B cell (primary cell): ENCODE measurements at regions not wholly inside any gene's neighbourhood (a gene's known extent, or its start where the extent isn't known, plus 50 kb on each side); places are given as distances from the start of the nearest gene placed in this dataset.
"Not testable (repeated sequence)": the region's sequence is repeated elsewhere in the genome, so short reads cannot be mapped to it uniquely, and the experiment has no call there.

Experiments used
- ATAC-seq: fragments of 200-7000 bp; cut with Tn5 transposase; one replicate; pipeline ENCODE4 v1.10.0; 2021; ENCODE audit warnings: low read depth, mild to moderate bottlenecking, moderate number of reproducible peaks, moderate library complexity
- CTCF ChIA-PET: fragments of 350-600 bp; sonication (Branson Sonifier 250); formaldehyde crosslinking; loops from one replicate; lab custom pipeline; 2021; ENCODE audit warnings: antibody characterized with exemption, inconsistent platforms; lab: Charles Lee
- POLR2A ChIA-PET: fragments of 350-600 bp; sonication (Branson Sonifier 250); formaldehyde crosslinking; loops from one replicate; lab custom pipeline; 2021; ENCODE audit warnings: antibody characterized with exemption; lab: Charles Lee
- DNase-seq: peaks from one replicate; pipeline ENCODE4 v3.0.0; 2013
- H2AFZ ChIP-seq: 2 replicates; pipeline ENCODE4 v1.6.1; 2012; ENCODE audit warnings: mild to moderate bottlenecking, low read depth, low read length; ENCODE audit not compliant: insufficient read depth, poor library complexity, severe bottlenecking
- H3K27ac ChIP-seq, 2 donors: 1 replicate in 1 of 2; 2 replicates in 1 of 2; pipeline ENCODE4 v1.5.1; 2012 to 2013; ENCODE audit warnings: low read length in 2 of 2, mild to moderate bottlenecking in 2 of 2, moderate library complexity in 1 of 2
- H3K27me3 ChIP-seq, 4 experiments: fragments of 200-600 bp in 1 of 4; sonication (generic) in 1 of 4; replicated peaks in 1 of 4; 1 replicate in 2 of 4; 2 replicates in 2 of 4; pipeline versions ENCODE4 v1.6.1 to v1.7.0; 2013 to 2016; ENCODE audit warnings: low read length in 3 of 4, mild to moderate bottlenecking in 2 of 4, mixed read lengths in 1 of 4, moderate library complexity in 1 of 4; ENCODE audit not compliant: insufficient read depth in 4 of 4, control insufficient read depth in 3 of 4; ENCODE audit errors: control extremely low read depth in 1 of 4
- H3K36me3 ChIP-seq, 2 experiments: replicated peaks in 1 of 2; 1 replicate in 1 of 2; 2 replicates in 1 of 2; pipeline versions ENCODE4 v1.6.1 to v1.7.1; 2013; ENCODE audit warnings: low read length in 1 of 2; ENCODE audit not compliant: insufficient read depth in 2 of 2, control insufficient read depth in 1 of 2; ENCODE audit errors: control extremely low read depth in 1 of 2, extremely low read depth in 1 of 2
- H3K4me1 ChIP-seq, 2 donors: fragments of 200-600 bp in 1 of 2; sonication (generic) in 1 of 2; 1 replicate in 1 of 2; 2 replicates in 1 of 2; pipeline versions ENCODE4 v1.5.1 to v1.6.1; 2013 to 2017; ENCODE audit warnings: low read length in 2 of 2; ENCODE audit not compliant: control insufficient read depth in 2 of 2, insufficient read depth in 2 of 2
- H3K4me2 ChIP-seq: replicated peaks from 2 replicates; pipeline ENCODE3; 2012; ENCODE audit warnings: mild to moderate bottlenecking, low read depth, low read length; ENCODE audit not compliant: poor library complexity, severe bottlenecking
- H3K4me3 ChIP-seq, 5 experiments: fragments of 200-600 bp in 1 of 5; sonication (generic) in 1 of 5; 1 replicate in 3 of 5; 2 replicates in 2 of 5; pipeline versions ENCODE4 v1.5.1 to v1.7.0; 2011 to 2016; ENCODE audit warnings: low read length in 4 of 5, mild to moderate bottlenecking in 4 of 5, low read depth in 2 of 5, control low read depth in 1 of 5, moderate library complexity in 1 of 5; ENCODE audit not compliant: insufficient read depth in 1 of 5; ENCODE audit errors: control extremely low read depth in 1 of 5, extremely low read depth in 1 of 5
- H3K79me2 ChIP-seq: fragments of 200-600 bp; sonication (generic); one replicate; pipeline ENCODE4 v1.6.0; 2016; ENCODE audit warnings: low read length; ENCODE audit not compliant: control insufficient read depth, insufficient read depth
- H3K9ac ChIP-seq: fragments of 200-600 bp; sonication (generic); 2 replicates; pipeline ENCODE4 v1.6.1; 2017; ENCODE audit warnings: mild to moderate bottlenecking, low read length, moderate library complexity
- H3K9me3 ChIP-seq, 3 donors: one replicate each; pipeline versions ENCODE4 v1.6.1 to v1.7.1; 2013; ENCODE audit warnings: low read length in 2 of 3; ENCODE audit not compliant: control insufficient read depth in 2 of 3, insufficient read depth in 1 of 3; ENCODE audit errors: control extremely low read depth in 1 of 3
- H4K20me1 ChIP-seq: 2 replicates; pipeline ENCODE4 v1.6.0; 2012; ENCODE audit warnings: mild to moderate bottlenecking, low read length; ENCODE audit not compliant: insufficient read depth, control insufficient read depth, poor library complexity, severe bottlenecking
- H3K27ac Mint-ChIP-seq: one replicate; pipeline ENCODE4 v1.8.0; 2021; ENCODE audit warnings: mixed read lengths
- H3K27me3 Mint-ChIP-seq: one replicate; pipeline ENCODE4 v1.8.0; 2021; ENCODE audit warnings: mixed read lengths
- H3K4me1 Mint-ChIP-seq: one replicate; pipeline ENCODE4 v1.8.0; 2021; ENCODE audit warnings: mixed read lengths
- H3K4me3 Mint-ChIP-seq: one replicate; pipeline ENCODE4 v1.8.0; 2021; ENCODE audit warnings: mixed read lengths
- H3K9me3 Mint-ChIP-seq: one replicate; pipeline ENCODE4 v1.8.0; 2022; ENCODE audit warnings: mixed read lengths; ENCODE audit not compliant: insufficient read depth
- EZH2 ChIP-seq: IDR thresholded peaks from 2 replicates; pipeline ENCODE4 v1.6.1; 2012; ENCODE audit warnings: borderline replicate concordance, low read depth, mild to moderate bottlenecking, moderate library complexity, low read length; ENCODE audit not compliant: insufficient read depth, poor library complexity, severe bottlenecking
- WGBS: methylation state at CpG from one replicate; pipeline ENCODE4 v1.1.5; 2013; ENCODE audit warnings: missing lambda C conversion rate; ENCODE audit not compliant: insufficient coverage; 5-methylcytosine and 5-hydroxymethylcytosine counted together
- intact Hi-C: fragments of 100-400 bp; cut with micrococcal nuclease; formaldehyde crosslinking; loops from one replicate; pipeline ENCODE4 v1.10.0; 2022
- TF ChIP-seq, protein P1 (sequence below): fragments of 200-600 bp; IDR thresholded peaks from one replicate; pipeline ENCODE4 v1.8.0; 2022; ENCODE audit warnings: antibody characterized with exemption, mild to moderate bottlenecking

- no peaks in the 10 kb centered on the region for H3K36me3 ChIP-seq
- Mint-ChIP-seq H3K27ac (no peak overlapping the region), H3K4me1 (peaks cover 5% of the 10 kb centered on the region), H3K9me3 (no peaks in the 10 kb centered on the region), H3K27me3 (peaks cover 17% of the 10 kb centered on the region), H3K4me3 (no peak overlapping the region)
- no peak overlapping the region for H3K27ac ChIP-seq
- intact Hi-C loops: no loop called here
- WGBS: 35% methylated on average over 6 of the region's 7 CpGs
- no peak for TF ChIP-seq EZH2
- TF ChIP-seq, protein P1, sequence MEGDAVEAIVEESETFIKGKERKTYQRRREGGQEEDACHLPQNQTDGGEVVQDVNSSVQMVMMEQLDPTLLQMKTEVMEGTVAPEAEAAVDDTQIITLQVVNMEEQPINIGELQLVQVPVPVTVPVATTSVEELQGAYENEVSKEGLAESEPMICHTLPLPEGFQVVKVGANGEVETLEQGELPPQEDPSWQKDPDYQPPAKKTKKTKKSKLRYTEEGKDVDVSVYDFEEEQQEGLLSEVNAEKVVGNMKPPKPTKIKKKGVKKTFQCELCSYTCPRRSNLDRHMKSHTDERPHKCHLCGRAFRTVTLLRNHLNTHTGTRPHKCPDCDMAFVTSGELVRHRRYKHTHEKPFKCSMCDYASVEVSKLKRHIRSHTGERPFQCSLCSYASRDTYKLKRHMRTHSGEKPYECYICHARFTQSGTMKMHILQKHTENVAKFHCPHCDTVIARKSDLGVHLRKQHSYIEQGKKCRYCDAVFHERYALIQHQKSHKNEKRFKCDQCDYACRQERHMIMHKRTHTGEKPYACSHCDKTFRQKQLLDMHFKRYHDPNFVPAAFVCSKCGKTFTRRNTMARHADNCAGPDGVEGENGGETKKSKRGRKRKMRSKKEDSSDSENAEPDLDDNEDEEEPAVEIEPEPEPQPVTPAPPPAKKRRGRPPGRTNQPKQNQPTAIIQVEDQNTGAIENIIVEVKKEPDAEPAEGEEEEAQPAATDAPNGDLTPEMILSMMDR: no peak
- H3K9ac ChIP-seq: no peak overlapping the region
- POLR2A ChIA-PET: no interaction called here
- H3K9me3 ChIP-seq: no peaks in the 10 kb centered on the region
- H4K20me1 ChIP-seq: no peaks in the 10 kb centered on the region
- CTCF ChIA-PET: no interaction called here
- peaks cover 0 to 4% of the 10 kb centered on the region in 2 donors for H3K4me1 ChIP-seq
- DNase-seq: no peak
- no peaks in the 10 kb centered on the region for H3K79me2 ChIP-seq
- no peak overlapping the region for H2AFZ ChIP-seq
- ATAC-seq: no peak
- no peak overlapping the region for H3K4me2 ChIP-seq
- no peak overlapping the region for H3K4me3 ChIP-seq
- H3K27me3 ChIP-seq: peaks cover 0 to 9% (median 1%) of the 10 kb centered on the region in 4 experiments
These were observed 78.1 kb upstream of the ZNF644 start for GRCh38 chr1:91099746-91100621.

- H3K9ac ChIP-seq: no peak overlapping the region
- H3K4me3 ChIP-seq: no peak overlapping the region
- Mint-ChIP-seq H3K4me1 (peaks cover 5% of the 10 kb centered on the region), H3K27ac (no peak overlapping the region), H3K27me3 (peaks cover 18% of the 10 kb centered on the region), H3K9me3 (no peaks in the 10 kb centered on the region), H3K4me3 (no peak overlapping the region)
- no peaks in the 10 kb centered on the region for H3K79me2 ChIP-seq
- 83% methylated on average over 2 of the region's 3 CpGs for WGBS
- H2AFZ ChIP-seq: no peak overlapping the region
- ChIA-PET POLR2A (no interaction called here), CTCF (no interaction called here)
- no peaks in the 10 kb centered on the region for H3K9me3 ChIP-seq
- intact Hi-C loops: no loop called here
- H3K27ac ChIP-seq: no peak overlapping the region
- H4K20me1 ChIP-seq: no peaks in the 10 kb centered on the region
- TF ChIP-seq EZH2: no peak
- TF ChIP-seq, protein P1: no peak
- H3K4me1 ChIP-seq: peaks cover 0 to 4% of the 10 kb centered on the region in 2 donors
- DNase-seq (no peak), ATAC-seq (no peak)
- peaks cover 0 to 9% (median 1%) of the 10 kb centered on the region in 4 experiments for H3K27me3 ChIP-seq
- no peaks in the 10 kb centered on the region for H3K36me3 ChIP-seq
- no peak overlapping the region for H3K4me2 ChIP-seq
These were observed 76.6 kb upstream of the ZNF644 start for GRCh38 chr1:91098299-91098906.

DNA sequence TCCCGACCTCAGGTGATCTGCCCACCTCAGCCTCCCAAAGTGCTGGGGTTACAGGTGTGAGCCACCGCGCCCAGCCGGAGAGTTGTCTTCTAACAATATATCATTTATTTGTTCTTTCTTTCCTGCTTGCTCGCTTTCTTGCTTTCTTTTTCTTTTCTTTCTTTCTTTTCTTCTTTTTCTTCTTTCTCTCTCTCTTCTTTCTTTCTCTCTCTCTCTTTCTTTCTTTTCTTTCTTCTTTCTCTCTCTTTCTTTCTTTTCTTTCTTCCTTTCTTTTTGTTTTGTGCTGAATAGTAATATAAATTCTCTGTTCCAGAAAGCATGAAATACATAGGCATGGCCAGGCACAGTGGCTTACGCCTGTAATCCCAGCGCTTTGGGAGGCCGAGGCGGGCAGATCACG is 73.5 kb upstream of the ZNF644 start:
- H3K4me3 Mint-ChIP-seq, H3K4me1 Mint-ChIP-seq, ATAC-seq, H4K20me1 ChIP-seq, H3K4me1 ChIP-seq, H3K27me3 ChIP-seq, H3K9me3 ChIP-seq, H3K27ac Mint-ChIP-seq, CTCF ChIA-PET, DNase-seq, H3K9me3 Mint-ChIP-seq, H3K36me3 ChIP-seq, H3K9ac ChIP-seq, H2AFZ ChIP-seq, POLR2A ChIA-PET, H3K79me2 ChIP-seq, H3K27ac ChIP-seq, H3K4me3 ChIP-seq, H3K4me2 ChIP-seq, intact Hi-C loops: not testable (repeated sequence)
- H3K27me3 Mint-ChIP-seq: peaks cover 17% of the 10 kb centered on the region
- 100% methylated on average over 8 of the region's 10 CpGs for WGBS
